HG03060 (cell line): ENCODE measurements at regions not wholly inside any gene's neighbourhood (a gene's known extent, or its start where the extent isn't known, plus 50 kb on each side); places are given as distances from the start of the nearest gene placed in this dataset.
A peak's percentile ranks its signal among the peaks of the same experiment; 100 is the strongest.
"Not testable (repeated sequence)": the region's sequence is repeated elsewhere in the genome, so short reads cannot be mapped to it uniquely, and the experiment has no call there.

Source experiments
- ATAC-seq: cut with Tn5 transposase; IDR thresholded peaks from one replicate; pipeline ENCODE4 v1.9.1; 2021; ENCODE audit warnings: low read depth, moderate number of reproducible peaks; ENCODE audit not compliant: unreplicated experiment

- no peak for ATAC-seq
Observed at GRCh38 chr12:92408072-92408900, 262.6 kb upstream of the BTG1 start.

GRCh38 chr12:92406404-92407070 lies 260.9 kb upstream of the BTG1 start:
- ATAC-seq, result not testable (repeated sequence)

GRCh38 chr12:92405801-92406251 lies 260.2 kb upstream of the BTG1 start:
- ATAC-seq, result not testable (repeated sequence)

GRCh38 chr12:92404921-92405320 lies 259.3 kb upstream of the BTG1 start:
- ATAC-seq, result no peak

- no peak for ATAC-seq
Observed at GRCh38 chr12:92404259-92404894, 258.7 kb upstream of the BTG1 start.

- ATAC-seq, result peak; percentile 78
Observed at GRCh38 chr12:92403210-92404175, 257.8 kb upstream of the BTG1 start.

GRCh38 chr12:92402415-92402814 lies 256.8 kb upstream of the BTG1 start:
- no peak for ATAC-seq

- no peak for ATAC-seq
Observed at GRCh38 chr12:92400006-92400405, 254.4 kb upstream of the BTG1 start.

- ATAC-seq, result no peak
Observed at GRCh38 chr12:92398565-92399309, 253.1 kb upstream of the BTG1 start.

- no peak for ATAC-seq
Observed at GRCh38 chr12:92396647-92397252, 251.1 kb upstream of the BTG1 start.

- no peak for ATAC-seq
Observed at GRCh38 chr12:92395322-92395721, 249.7 kb upstream of the BTG1 start.

GRCh38 chr12:92394895-92395294 lies 249.2 kb upstream of the BTG1 start:
- ATAC-seq, result no peak

GRCh38 chr12:92393504-92393903 lies 247.9 kb upstream of the BTG1 start:
- ATAC-seq, result no peak

GRCh38 chr12:92391726-92392125 lies 246.1 kb upstream of the BTG1 start:
- not testable (repeated sequence) for ATAC-seq

GRCh38 chr12:92389466-92389865 lies 243.8 kb upstream of the BTG1 start:
- no peak for ATAC-seq

GRCh38 chr12:92385296-92385695 lies 239.7 kb upstream of the BTG1 start:
- ATAC-seq, result no peak

GRCh38 chr12:92384571-92384970 lies 238.9 kb upstream of the BTG1 start:
- ATAC-seq, result no peak

- ATAC-seq, result no peak
Observed at GRCh38 chr12:92382383-92382878, 236.8 kb upstream of the BTG1 start.

- no peak for ATAC-seq
Observed at GRCh38 chr12:92381856-92382255, 236.2 kb upstream of the BTG1 start.
